SK-N-SH (cell line): ENCODE measurements at regions not wholly inside any gene's neighbourhood (a gene's known extent, or its start where the extent isn't known, plus 50 kb on each side); places are given as distances from the start of the nearest gene placed in this dataset.

Source experiments
- CTCF ChIA-PET: fragments of 300-600, 350-600 bp; formaldehyde crosslinking; extraction: SDS; loops from one replicate; lab custom pipeline; 2021; lab: Yijun Ruan, JAX
- POLR2A ChIA-PET: fragments of 350-600 bp; sonication (Branson Sonifier 250); formaldehyde crosslinking; extraction: SDS; loops from one replicate; lab custom pipeline; 2020; ENCODE audit warnings: antibody characterized with exemption, inconsistent platforms; lab: Yijun Ruan, JAX
- DNase-seq: peaks from one replicate; pipeline ENCODE4 v3.0.0; 2012
- H2AFZ ChIP-seq: fragments of 200-600 bp; sonication (generic); 2 replicates; pipeline ENCODE4 v1.8.1; 2016; ENCODE audit warnings: antibody characterized with exemption, mild to moderate bottlenecking, low read depth
- H3F3A ChIP-seq: fragments of 200-600 bp; sonication (generic); replicated peaks from 2 replicates; pipeline ENCODE3; 2016; ENCODE audit warnings: antibody characterized with exemption, mild to moderate bottlenecking; ENCODE audit not compliant: insufficient read depth
- H3K27ac ChIP-seq, 2 experiments: fragments of 200-500 bp in 1 of 2; fragments of 200-600 bp in 1 of 2; sonication (Bioruptor generic) in 1 of 2; sonication (generic), shearing (Covaris generic) in 1 of 2; 2 replicates each; pipeline versions ENCODE4 v1.5.1 to v1.6.1; 2014 to 2016; ENCODE audit warnings: low read depth in 2 of 2, inconsistent platforms in 1 of 2, low read length in 1 of 2, mild to moderate bottlenecking in 1 of 2, mixed read lengths in 1 of 2
- H3K27me3 ChIP-seq: fragments of 200-600 bp; sonication (generic), shearing (Covaris generic); 2 replicates; pipeline ENCODE4 v1.6.1; 2016; ENCODE audit warnings: mixed run types; ENCODE audit not compliant: insufficient read depth
- H3K36me3 ChIP-seq, 2 experiments: fragments of 200-500 bp in 1 of 2; fragments of 200-600 bp in 1 of 2; sonication (Bioruptor generic) in 1 of 2; sonication (generic) in 1 of 2; replicated peaks in 1 of 2; 2 replicates each; pipeline versions ENCODE3 to v1.5.1; 2014 to 2016; ENCODE audit warnings: low read length in 1 of 2, mild to moderate bottlenecking in 1 of 2; ENCODE audit not compliant: insufficient read depth in 2 of 2, control insufficient read depth in 1 of 2
- H3K4me1 ChIP-seq, 2 experiments: fragments of 200-500 bp in 1 of 2; fragments of 200-600 bp in 1 of 2; sonication (Bioruptor generic) in 1 of 2; sonication (generic), shearing (Covaris generic) in 1 of 2; 2 replicates each; pipeline versions ENCODE4 v1.5.1 to v1.6.1; 2014 to 2016; ENCODE audit warnings: low read depth in 1 of 2, low read length in 1 of 2, mixed run types in 1 of 2; ENCODE audit not compliant: insufficient read depth in 2 of 2, control insufficient read depth in 1 of 2
- H3K4me2 ChIP-seq: fragments of 200-600 bp; sonication (generic), shearing (Covaris generic); 2 replicates; pipeline ENCODE4 v1.6.1; 2017; ENCODE audit warnings: mixed run types
- H3K4me3 ChIP-seq, 2 experiments: fragments of 200-500 bp in 1 of 2; fragments of 200-600 bp in 1 of 2; sonication (Bioruptor generic) in 1 of 2; sonication (generic), shearing (Covaris generic) in 1 of 2; 2 replicates each; pipeline versions ENCODE4 v1.5.1 to v1.8.1; 2014 to 2016; ENCODE audit warnings: low read depth in 2 of 2, inconsistent platforms in 1 of 2, low read length in 1 of 2, mild to moderate bottlenecking in 1 of 2, mixed read lengths in 1 of 2, moderate library complexity in 1 of 2
- H3K79me2 ChIP-seq: fragments of 200-600 bp; sonication (generic); 2 replicates; pipeline ENCODE4 v1.8.1; 2017; ENCODE audit warnings: mild to moderate bottlenecking; ENCODE audit not compliant: insufficient read depth
- H3K9ac ChIP-seq: fragments of 200-600 bp; sonication (generic); 2 replicates; pipeline ENCODE4 v1.6.1; 2017; ENCODE audit warnings: mixed run types
- H3K9me2 ChIP-seq: fragments of 200-600 bp; sonication (generic); 2 replicates; pipeline ENCODE4 v1.6.1; 2017; ENCODE audit warnings: mixed run types
- H3K9me3 ChIP-seq: fragments of 200-600 bp; sonication (generic); 2 replicates; pipeline ENCODE4 v1.6.1; 2017; ENCODE audit warnings: mixed run types, mild to moderate bottlenecking, moderate library complexity
- H4K20me1 ChIP-seq: fragments of 200-600 bp; sonication (generic); 2 replicates; pipeline ENCODE4 v1.6.1; 2017; ENCODE audit warnings: mild to moderate bottlenecking, mixed run types; ENCODE audit not compliant: insufficient read depth
- CTCF ChIP-seq: fragments of 200-600 bp; sonication (generic); IDR thresholded peaks from 2 replicates; pipeline ENCODE4 v1.6.1; 2017; ENCODE audit warnings: antibody characterized with exemption, mild to moderate bottlenecking, moderate library complexity
- ELF1 ChIP-seq: IDR thresholded peaks from 2 replicates; pipeline ENCODE4 v1.4.0; 2012
- EP300 ChIP-seq, 2 experiments: IDR thresholded peaks; 2 replicates each; pipeline versions ENCODE4 v1.4.0 to v1.6.1; 2012; ENCODE audit warnings: borderline replicate concordance in 1 of 2, low read depth in 1 of 2, low read length in 1 of 2
- EZH2phosphoT487 ChIP-seq: fragments of 200-600 bp; sonication (generic); IDR thresholded peaks from 2 replicates; pipeline ENCODE4 v1.6.1; 2017; ENCODE audit warnings: low read depth, mixed run types, mild to moderate bottlenecking, antibody characterized with exemption, moderate library complexity, borderline replicate concordance
- FOXJ3 ChIP-seq: sonication (generic); formaldehyde crosslinking; IDR thresholded peaks from 2 replicates; pipeline ENCODE4 v1.5.1; 2020; ENCODE audit warnings: mild to moderate bottlenecking, missing genetic modification reagents
- IRF3 ChIP-seq: fragments of 150-350 bp; IDR thresholded peaks from 2 replicates; pipeline ENCODE4 v1.6.1; 2016; ENCODE audit warnings: mild to moderate bottlenecking, low read depth, low read length
- MEF2A ChIP-seq: IDR thresholded peaks from 2 replicates; pipeline ENCODE4 v1.4.0; 2012; ENCODE audit warnings: low read depth, borderline replicate concordance
- MXI1 ChIP-seq: IDR thresholded peaks from 2 replicates; pipeline ENCODE4 v1.6.1; 2012; ENCODE audit warnings: mild to moderate bottlenecking, low read depth, low read length, improper control_type of control experiment
- NFIC ChIP-seq: IDR thresholded peaks from 2 replicates; pipeline ENCODE4 v1.4.0; 2012; ENCODE audit warnings: borderline replicate concordance
- POLR2AphosphoS5 ChIP-seq: IDR thresholded peaks from 2 replicates; pipeline ENCODE4 v1.6.1; 2012; ENCODE audit warnings: low read depth, low read length
- RAD21 ChIP-seq: IDR thresholded peaks from 2 replicates; pipeline ENCODE4 v1.6.1; 2012; ENCODE audit warnings: mild to moderate bottlenecking, low read length
- RCOR1 ChIP-seq: fragments of 150-350 bp; IDR thresholded peaks from 2 replicates; pipeline ENCODE4 v1.6.1; 2017; ENCODE audit warnings: antibody characterized with exemption, low read length
- REST ChIP-seq: IDR thresholded peaks from 2 replicates; pipeline ENCODE4 v1.6.1; 2012; ENCODE audit warnings: mild to moderate bottlenecking, low read depth, low read length, moderate library complexity
- RXRA ChIP-seq: IDR thresholded peaks from 2 replicates; pipeline ENCODE4 v1.4.0; 2012; ENCODE audit warnings: low read depth, mild to moderate bottlenecking, borderline replicate concordance
- SIN3A ChIP-seq: IDR thresholded peaks from 2 replicates; pipeline ENCODE4 v1.6.1; 2012; ENCODE audit warnings: low read depth, mild to moderate bottlenecking, low read length, moderate library complexity, borderline replicate concordance
- SMC3 ChIP-seq: IDR thresholded peaks from 2 replicates; pipeline ENCODE4 v1.6.1; 2012; ENCODE audit warnings: low read depth, low read length, improper control_type of control experiment
- USF1 ChIP-seq: IDR thresholded peaks from 2 replicates; pipeline ENCODE4 v1.4.0; 2012; ENCODE audit warnings: low read depth, borderline replicate concordance
- USF2 ChIP-seq: fragments of 150-350 bp; IDR thresholded peaks from 2 replicates; pipeline ENCODE4 v1.6.1; 2017; ENCODE audit warnings: antibody characterized with exemption, low read length, low read depth, borderline replicate concordance
- YY1 ChIP-seq: IDR thresholded peaks from 2 replicates; pipeline ENCODE4 v1.4.0; 2012; ENCODE audit warnings: low read depth, mild to moderate bottlenecking
- WGBS: methylation state at CpG from one replicate; pipeline ENCODE4 v1.1.6; 2017; ENCODE audit warnings: low lambda C conversion rate; 5-methylcytosine and 5-hydroxymethylcytosine counted together

GRCh38 chr6:144856622-144857021 lies 571.5 kb downstream of the UTRN start:
- no peak overlapping the region for H3K4me2 ChIP-seq
- no peak overlapping the region for H3K9ac ChIP-seq
- peaks cover 0 to 5% of the 10 kb centered on the region in 2 experiments for H3K36me3 ChIP-seq
- no peaks in the 10 kb centered on the region for H3K4me1 ChIP-seq
- CTCF ChIA-PET = no interaction called here
- H4K20me1 ChIP-seq = no peaks in the 10 kb centered on the region
- H2AFZ ChIP-seq = no peak overlapping the region
- H3K9me3 ChIP-seq = no peaks in the 10 kb centered on the region
- no peaks in the 10 kb centered on the region for H3K79me2 ChIP-seq
- no peaks in the 10 kb centered on the region for H3K27me3 ChIP-seq
- 64% methylated on average over 3 of the region's 3 CpGs for WGBS
- POLR2A ChIA-PET = no interaction called here
- DNase-seq = no peak
- H3K4me3 ChIP-seq = no peak overlapping the region
- H3K9me2 ChIP-seq = no peaks in the 10 kb centered on the region
- H3F3A ChIP-seq = no peaks in the 10 kb centered on the region
- TF ChIP-seq SIN3A = no peak
- TF ChIP-seq MEF2A = no peak
- no peak for TF ChIP-seq RXRA
- TF ChIP-seq POLR2AphosphoS5 = no peak
- no peak for TF ChIP-seq EZH2phosphoT487
- TF ChIP-seq USF2 = no peak
- no peak for TF ChIP-seq CTCF
- TF ChIP-seq MXI1 = no peak
- no peak for TF ChIP-seq SMC3
- no peak for TF ChIP-seq EP300 (IDR thresholded peaks at IDR 0.05; ENCODE audit: borderline replicate concordance in 1 of 2, low read depth in 1 of 2, low read length in 1 of 2)
- TF ChIP-seq YY1 = no peak
- TF ChIP-seq REST = no peak
- no peak for TF ChIP-seq FOXJ3 (CRISPR knock-in tag)
- TF ChIP-seq NFIC = no peak
- no peak for TF ChIP-seq USF1
- no peak for TF ChIP-seq RCOR1
- TF ChIP-seq RAD21 = no peak
- no peak for TF ChIP-seq ELF1
- TF ChIP-seq IRF3 = no peak
- no peak overlapping the region for H3K27ac ChIP-seq
